ENCODE measurements at regions not wholly inside any gene's neighbourhood (a gene's known extent, or its start where the extent isn't known, plus 50 kb on each side); places are given as distances from the start of the nearest gene placed in this dataset.

- TF ChIP-seq CEBPB (IDR thresholded peaks at IDR 0.05; ENCODE audit: borderline replicate concordance in 1 of 2, low read depth in 2 of 2, low read length in 2 of 2) (no peak), PAX5 (IDR thresholded peaks at IDR 0.05; ENCODE audit: borderline replicate concordance, low read depth, low read length) (no peak)
Observed at GRCh38 chr18:56139372-56139771, 499.0 kb downstream of the TXNL1 start (continued).

DNA sequence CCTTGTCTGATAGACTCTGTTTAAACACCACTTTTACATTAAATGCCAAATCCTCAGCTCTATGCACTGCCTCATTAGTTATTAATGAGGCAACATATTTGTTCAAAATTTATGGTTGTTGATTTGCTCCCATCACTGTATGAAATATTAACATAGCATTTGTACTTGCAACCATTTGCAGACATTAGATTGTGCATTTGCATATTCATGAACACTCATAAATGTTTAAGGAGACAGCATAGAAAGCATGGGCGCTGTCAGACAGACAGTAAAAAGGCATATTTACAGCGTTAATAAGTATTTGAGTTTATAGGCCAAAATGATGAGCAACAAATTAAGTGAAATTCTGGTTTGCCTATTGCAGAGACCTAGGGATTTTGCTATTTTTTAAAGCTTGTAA, 502.3 kb downstream of the TXNL1 start:
- H3K27me3 ChIP-seq (replicated peaks in 1 of 2; ENCODE audit: control insufficient read depth in 2 of 2, insufficient read depth in 2 of 2, low read length in 1 of 2) = no peaks in the 10 kb centered on the region
- no peaks in the 10 kb centered on the region for H3K36me3 ChIP-seq (ENCODE audit: control insufficient read depth in 2 of 2, insufficient read depth in 2 of 2, low read length in 1 of 2)
- H3K9me3 ChIP-seq (replicated peaks; ENCODE audit: control insufficient read depth, insufficient read depth, low read length) = no peaks in the 10 kb centered on the region
- RAD21 ChIA-PET (ENCODE audit: unreplicated experiment) = no interaction called here
- intact Hi-C loops (cut with micrococcal nuclease; ENCODE audit: unreplicated experiment) (no loop called here), in situ Hi-C loops (cut with MboI) (no loop called here)
- no peak overlapping the region for H3K4me3 ChIP-seq
- ATAC-seq (no peak), DNase-seq (ENCODE audit: low read depth, low spot score) (no peak), FAIRE-seq (no peak)
- H3K27ac ChIP-seq (ENCODE audit: control insufficient read depth, insufficient read depth) = no peak overlapping the region
- H3K4me2 ChIP-seq (ENCODE audit: control insufficient read depth, insufficient read depth) = no peak overlapping the region
- CTCF ChIA-PET = no interaction called here
- H4K20me1 ChIP-seq (ENCODE audit: control insufficient read depth, insufficient read depth) = no peaks in the 10 kb centered on the region
- BruUV-seq (replicated peaks) = no TSS peak
- H2AFZ ChIP-seq (ENCODE audit: control insufficient read depth, low read depth, low read length) = no peak overlapping the region
- SMC1A ChIA-PET (ENCODE audit: uncharacterized antibody, unreplicated experiment) = interaction anchor here (0.6 kb wide), 1 partner anchor 716 kb away, joined by 3 read pairs; no protein-coding TSS in a partner anchor
- H3K9ac ChIP-seq (ENCODE audit: control insufficient read depth, insufficient read depth, low read length) = no peak overlapping the region
- WGBS (ENCODE audit: insufficient coverage, insufficient replicate concordance, low lambda C conversion rate, missing lambda C conversion rate) = 14% methylated on average over 2 of the region's 2 CpGs
- POLR2A ChIA-PET = no interaction called here
- no peaks in the 10 kb centered on the region for H3K79me2 ChIP-seq (ENCODE audit: control insufficient read depth, insufficient read depth, low read length)
- H3K4me1 ChIP-seq (ENCODE audit: control insufficient read depth, insufficient read depth, low read length) = no peaks in the 10 kb centered on the region
- no peak for TF ChIP-seq CBX5 (IDR thresholded peaks at IDR 0.05; ENCODE audit: low read depth)
- TF ChIP-seq STAT1 (conservative IDR thresholded peaks at IDR 0.05) = no peak
- TF ChIP-seq, protein P1, sequence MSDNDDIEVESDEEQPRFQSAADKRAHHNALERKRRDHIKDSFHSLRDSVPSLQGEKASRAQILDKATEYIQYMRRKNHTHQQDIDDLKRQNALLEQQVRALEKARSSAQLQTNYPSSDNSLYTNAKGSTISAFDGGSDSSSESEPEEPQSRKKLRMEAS (IDR thresholded peaks at IDR 0.05; ENCODE audit: low read depth, low read length) = no peak
- TF ChIP-seq IRF4 (IDR thresholded peaks at IDR 0.05; ENCODE audit: low read depth, low read length) = no peak
- no peak for TF ChIP-seq HSF1 (IDR thresholded peaks at IDR 0.05; ENCODE audit: low read depth, low read length)
- TF ChIP-seq RCOR1 (conservative IDR thresholded peaks at IDR 0.05; ENCODE audit: low read depth, low read length) = no peak
- no peak for TF ChIP-seq ZNF217 (IDR thresholded peaks at IDR 0.05)
- TF ChIP-seq KLF5 (IDR thresholded peaks at IDR 0.05; ENCODE audit: partially characterized antibody) = no peak
- TF ChIP-seq, protein P2, sequence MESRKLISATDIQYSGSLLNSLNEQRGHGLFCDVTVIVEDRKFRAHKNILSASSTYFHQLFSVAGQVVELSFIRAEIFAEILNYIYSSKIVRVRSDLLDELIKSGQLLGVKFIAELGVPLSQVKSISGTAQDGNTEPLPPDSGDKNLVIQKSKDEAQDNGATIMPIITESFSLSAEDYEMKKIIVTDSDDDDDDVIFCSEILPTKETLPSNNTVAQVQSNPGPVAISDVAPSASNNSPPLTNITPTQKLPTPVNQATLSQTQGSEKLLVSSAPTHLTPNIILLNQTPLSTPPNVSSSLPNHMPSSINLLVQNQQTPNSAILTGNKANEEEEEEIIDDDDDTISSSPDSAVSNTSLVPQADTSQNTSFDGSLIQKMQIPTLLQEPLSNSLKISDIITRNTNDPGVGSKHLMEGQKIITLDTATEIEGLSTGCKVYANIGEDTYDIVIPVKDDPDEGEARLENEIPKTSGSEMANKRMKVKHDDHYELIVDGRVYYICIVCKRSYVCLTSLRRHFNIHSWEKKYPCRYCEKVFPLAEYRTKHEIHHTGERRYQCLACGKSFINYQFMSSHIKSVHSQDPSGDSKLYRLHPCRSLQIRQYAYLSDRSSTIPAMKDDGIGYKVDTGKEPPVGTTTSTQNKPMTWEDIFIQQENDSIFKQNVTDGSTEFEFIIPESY (IDR thresholded peaks at IDR 0.05) = no peak
- TF ChIP-seq, protein P3, sequence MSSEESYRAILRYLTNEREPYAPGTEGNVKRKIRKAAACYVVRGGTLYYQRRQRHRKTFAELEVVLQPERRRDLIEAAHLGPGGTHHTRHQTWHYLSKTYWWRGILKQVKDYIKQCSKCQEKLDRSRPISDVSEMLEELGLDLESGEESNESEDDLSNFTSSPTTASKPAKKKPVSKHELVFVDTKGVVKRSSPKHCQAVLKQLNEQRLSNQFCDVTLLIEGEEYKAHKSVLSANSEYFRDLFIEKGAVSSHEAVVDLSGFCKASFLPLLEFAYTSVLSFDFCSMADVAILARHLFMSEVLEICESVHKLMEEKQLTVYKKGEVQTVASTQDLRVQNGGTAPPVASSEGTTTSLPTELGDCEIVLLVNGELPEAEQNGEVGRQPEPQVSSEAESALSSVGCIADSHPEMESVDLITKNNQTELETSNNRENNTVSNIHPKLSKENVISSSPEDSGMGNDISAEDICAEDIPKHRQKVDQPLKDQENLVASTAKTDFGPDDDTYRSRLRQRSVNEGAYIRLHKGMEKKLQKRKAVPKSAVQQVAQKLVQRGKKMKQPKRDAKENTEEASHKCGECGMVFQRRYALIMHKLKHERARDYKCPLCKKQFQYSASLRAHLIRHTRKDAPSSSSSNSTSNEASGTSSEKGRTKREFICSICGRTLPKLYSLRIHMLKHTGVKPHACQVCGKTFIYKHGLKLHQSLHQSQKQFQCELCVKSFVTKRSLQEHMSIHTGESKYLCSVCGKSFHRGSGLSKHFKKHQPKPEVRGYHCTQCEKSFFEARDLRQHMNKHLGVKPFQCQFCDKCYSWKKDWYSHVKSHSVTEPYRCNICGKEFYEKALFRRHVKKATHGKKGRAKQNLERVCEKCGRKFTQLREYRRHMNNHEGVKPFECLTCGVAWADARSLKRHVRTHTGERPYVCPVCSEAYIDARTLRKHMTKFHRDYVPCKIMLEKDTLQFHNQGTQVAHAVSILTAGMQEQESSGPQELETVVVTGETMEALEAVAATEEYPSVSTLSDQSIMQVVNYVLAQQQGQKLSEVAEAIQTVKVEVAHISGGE (CRISPR knock-in tag; IDR thresholded peaks at IDR 0.05) = no peak
- TF ChIP-seq POLR2A (IDR thresholded peaks at IDR 0.05; ENCODE audit: low read depth, low read length) = no peak
- no peak for TF ChIP-seq GATAD2B (conservative IDR thresholded peaks at IDR 0.05; ENCODE audit: low read depth)
- TF ChIP-seq NR2C1 (IDR thresholded peaks at IDR 0.05) = no peak
- TF ChIP-seq RAD51 (IDR thresholded peaks at IDR 0.05) = no peak
- no peak for TF ChIP-seq NBN (IDR thresholded peaks at IDR 0.05)
- TF ChIP-seq HDGF (IDR thresholded peaks at IDR 0.05) = no peak
- TF ChIP-seq MEF2A (IDR thresholded peaks at IDR 0.05; ENCODE audit: insufficient read depth, low read depth, low read length) = no peak
- no peak for TF ChIP-seq ZNF207 (IDR thresholded peaks at IDR 0.05; ENCODE audit: borderline replicate concordance)
